Mesendoderm (in vitro differentiated cells): ENCODE measurements at regions not wholly inside any gene's neighbourhood (a gene's known extent, or its start where the extent isn't known, plus 50 kb on each side); places are given as distances from the start of the nearest gene placed in this dataset.

ENCODE experiments used
- DNase-seq: peaks from one replicate; pipeline ENCODE4 v3.0.0; 2013
- H2AK5ac ChIP-seq: 2 replicates; pipeline ENCODE4 v1.6.1; 2013; ENCODE audit warnings: low read length, inconsistent platforms
- H2BK120ac ChIP-seq: 2 replicates; pipeline ENCODE4 v1.6.1; 2013; ENCODE audit warnings: low read depth, mild to moderate bottlenecking, low read length, moderate library complexity, mixed read lengths
- H2BK15ac ChIP-seq: replicated peaks from 2 replicates; pipeline ENCODE4 v1.6.1; 2013; ENCODE audit warnings: low read depth, mild to moderate bottlenecking, moderate library complexity
- H2BK5ac ChIP-seq: 2 replicates; pipeline ENCODE4 v1.6.1; 2013; ENCODE audit warnings: low read length, inconsistent platforms
- H3K18ac ChIP-seq: 2 replicates; pipeline ENCODE4 v1.6.1; 2013; ENCODE audit warnings: mild to moderate bottlenecking, low read length, mixed read lengths
- H3K23ac ChIP-seq: one replicate; pipeline ENCODE4 v1.6.1; 2013; ENCODE audit warnings: low read length
- H3K27ac ChIP-seq: 2 replicates; pipeline ENCODE4 v1.5.1; 2013; ENCODE audit warnings: low read depth, mild to moderate bottlenecking, inconsistent platforms, low read length, moderate library complexity
- H3K27me3 ChIP-seq: 2 replicates; pipeline ENCODE4 v1.6.1; 2013; ENCODE audit warnings: low read length, control low read depth, mild to moderate bottlenecking, inconsistent platforms; ENCODE audit not compliant: insufficient read depth, poor library complexity
- H3K36me3 ChIP-seq: 2 replicates; pipeline ENCODE4 v1.6.1; 2013; ENCODE audit warnings: low read length, inconsistent platforms; ENCODE audit not compliant: control insufficient read depth, insufficient read depth
- H3K4ac ChIP-seq: one replicate; pipeline ENCODE4 v1.6.1; 2013; ENCODE audit warnings: low read depth, mild to moderate bottlenecking, low read length, moderate library complexity
- H3K4me1 ChIP-seq: 2 replicates; pipeline ENCODE4 v1.6.1; 2013; ENCODE audit warnings: low read depth, low read length, inconsistent platforms; ENCODE audit not compliant: control insufficient read depth
- H3K4me2 ChIP-seq: 2 replicates; pipeline ENCODE4 v1.6.1; 2013; ENCODE audit warnings: low read length
- H3K4me3 ChIP-seq: 2 replicates; pipeline ENCODE4 v1.5.1; 2013; ENCODE audit warnings: mild to moderate bottlenecking, low read length
- H3K56ac ChIP-seq: one replicate; pipeline ENCODE4 v1.6.1; 2013; ENCODE audit warnings: low read length
- H3K79me1 ChIP-seq: 2 replicates; pipeline ENCODE4 v1.6.1; 2013; ENCODE audit warnings: low read length, inconsistent platforms
- H3K79me2 ChIP-seq: 2 replicates; pipeline ENCODE4 v1.6.1; 2013; ENCODE audit warnings: mild to moderate bottlenecking, low read length; ENCODE audit not compliant: control insufficient read depth, insufficient read depth
- H3K9ac ChIP-seq: 2 replicates; pipeline ENCODE4 v1.6.1; 2013; ENCODE audit warnings: low read length, inconsistent platforms
- H4K5ac ChIP-seq: one replicate; pipeline ENCODE4 v1.6.1; 2013; ENCODE audit warnings: low read length
- H4K8ac ChIP-seq: one replicate; pipeline ENCODE4 v1.6.1; 2013; ENCODE audit warnings: low read depth, mild to moderate bottlenecking, control low read depth, low read length, moderate library complexity
- WGBS: extraction: QIAGEN DNeasy Blood & Tissue Kit; methylation state at CpG from one replicate; pipeline ENCODE4 v1.1.7; 2013; ENCODE audit warnings: low lambda C conversion rate, missing lambda C conversion rate; ENCODE audit not compliant: insufficient coverage; ENCODE audit errors: extremely low coverage; 5-methylcytosine and 5-hydroxymethylcytosine counted together

- no peak overlapping the region for H3K23ac ChIP-seq
- H2AK5ac ChIP-seq = no peak overlapping the region
- H3K79me2 ChIP-seq = no peaks in the 10 kb centered on the region
- H3K9ac ChIP-seq = no peak overlapping the region
- H4K8ac ChIP-seq = no peak overlapping the region
- H2BK120ac ChIP-seq = no peak overlapping the region
- no peak overlapping the region for H3K4ac ChIP-seq
- no peaks in the 10 kb centered on the region for H3K36me3 ChIP-seq
- H3K56ac ChIP-seq = no peak overlapping the region
- no CpG with 5 or more reads among the region's 24 CpGs for WGBS
- no peak overlapping the region for H3K4me2 ChIP-seq
- no peaks in the 10 kb centered on the region for H3K27me3 ChIP-seq
- DNase-seq = no peak
- no peak overlapping the region for H3K4me3 ChIP-seq
- H2BK5ac ChIP-seq = no peak overlapping the region
- H3K18ac ChIP-seq = no peak overlapping the region
- no peak overlapping the region for H3K27ac ChIP-seq
- no peak overlapping the region for H4K5ac ChIP-seq
- H3K79me1 ChIP-seq = no peaks in the 10 kb centered on the region
- H3K4me1 ChIP-seq = no peaks in the 10 kb centered on the region
- H2BK15ac ChIP-seq = no peak overlapping the region
These were observed 1231.4 kb downstream of the BRD1 start for GRCh38 chr22:48596111-48596850.

- Histone ChIP-seq H3K79me1 (no peaks in the 10 kb centered on the region), H2AK5ac (no peak overlapping the region), H4K8ac (no peak overlapping the region), H3K4me3 (no peak overlapping the region), H3K79me2 (no peaks in the 10 kb centered on the region), H3K27ac (no peak overlapping the region), H3K23ac (no peak overlapping the region), H2BK120ac (no peak overlapping the region), H3K4me2 (no peak overlapping the region), H4K5ac (no peak overlapping the region), H3K18ac (no peak overlapping the region), H3K27me3 (no peaks in the 10 kb centered on the region), H2BK15ac (no peak overlapping the region), H3K56ac (no peak overlapping the region), H3K9ac (no peak overlapping the region), H3K36me3 (no peaks in the 10 kb centered on the region), H3K4me1 (no peaks in the 10 kb centered on the region), H2BK5ac (no peak overlapping the region), H3K4ac (no peak overlapping the region)
- no peak for DNase-seq
- no CpG with 5 or more reads among the region's 10 CpGs for WGBS
These were observed 1232.2 kb downstream of the BRD1 start for GRCh38 chr22:48595511-48595905.

- Histone ChIP-seq H2BK120ac (no peak overlapping the region), H3K4ac (no peak overlapping the region), H3K27ac (no peak overlapping the region), H3K56ac (no peak overlapping the region), H3K79me2 (no peaks in the 10 kb centered on the region), H3K9ac (no peak overlapping the region), H2BK5ac (no peak overlapping the region), H3K27me3 (no peaks in the 10 kb centered on the region), H3K4me2 (no peak overlapping the region), H4K8ac (no peak overlapping the region), H3K4me1 (no peaks in the 10 kb centered on the region), H3K36me3 (no peaks in the 10 kb centered on the region), H3K18ac (no peak overlapping the region), H3K79me1 (no peaks in the 10 kb centered on the region), H3K4me3 (no peak overlapping the region), H2AK5ac (no peak overlapping the region), H2BK15ac (no peak overlapping the region), H4K5ac (no peak overlapping the region), H3K23ac (no peak overlapping the region)
- WGBS = no CpG with 5 or more reads among the region's 19 CpGs
- DNase-seq = no peak
These were observed 1232.7 kb downstream of the BRD1 start for GRCh38 chr22:48594757-48595510.

DNA sequence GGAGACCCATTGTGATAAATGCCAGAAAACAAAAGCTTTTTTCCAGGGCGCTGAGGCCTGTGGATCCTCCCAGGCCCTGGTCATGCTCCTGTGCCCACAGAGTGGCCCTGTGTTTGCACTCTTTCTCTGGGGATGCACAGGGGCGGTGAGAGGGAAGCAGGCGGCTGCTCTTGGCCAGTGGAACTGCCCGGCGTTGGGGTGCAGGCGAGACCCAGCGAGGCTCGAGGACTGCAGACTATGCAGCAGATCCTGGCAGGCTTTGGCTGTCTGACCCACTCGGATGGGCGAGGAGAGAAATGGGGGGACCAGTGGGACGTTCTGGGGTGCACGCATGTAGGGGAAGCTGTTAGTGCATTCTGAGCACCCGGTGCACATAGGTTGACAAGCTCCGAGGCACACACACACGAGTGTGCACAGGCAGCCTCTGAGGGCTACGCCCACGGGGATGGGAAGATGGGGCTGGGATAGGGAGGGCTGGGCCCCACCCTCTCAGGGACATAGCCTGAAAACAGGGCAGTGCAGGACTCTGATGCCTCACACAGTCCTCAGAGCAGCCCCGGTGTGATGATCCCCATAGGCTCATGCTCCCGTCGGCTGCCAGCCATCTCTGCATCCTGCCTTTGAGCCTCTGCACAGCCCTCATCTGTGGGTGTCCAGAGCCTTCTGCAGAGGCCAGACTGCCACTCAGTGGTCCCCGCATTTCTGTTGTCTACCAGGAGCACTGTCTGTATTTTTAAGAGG, 1233.5 kb downstream of the BRD1 start:
- H3K18ac ChIP-seq = no peak overlapping the region
- H4K8ac ChIP-seq = no peak overlapping the region
- no peak overlapping the region for H2AK5ac ChIP-seq
- WGBS = no CpG with 5 or more reads among the region's 21 CpGs
- H2BK15ac ChIP-seq = no peak overlapping the region
- no peaks in the 10 kb centered on the region for H3K79me1 ChIP-seq
- no peaks in the 10 kb centered on the region for H3K4me1 ChIP-seq
- H3K9ac ChIP-seq = no peak overlapping the region
- H3K4ac ChIP-seq = no peak overlapping the region
- no peak overlapping the region for H3K23ac ChIP-seq
- H3K36me3 ChIP-seq = no peaks in the 10 kb centered on the region
- no peak overlapping the region for H2BK120ac ChIP-seq
- H3K27ac ChIP-seq = no peak overlapping the region
- H3K79me2 ChIP-seq = no peaks in the 10 kb centered on the region
- H4K5ac ChIP-seq = no peak overlapping the region
- no peak overlapping the region for H3K4me3 ChIP-seq
- no peak for DNase-seq
- H2BK5ac ChIP-seq = no peak overlapping the region
- no peak overlapping the region for H3K56ac ChIP-seq
- no peak overlapping the region for H3K4me2 ChIP-seq
- H3K27me3 ChIP-seq = no peaks in the 10 kb centered on the region

GRCh38 chr22:48593551-48593950, 1234.1 kb downstream of the BRD1 start:
- Histone ChIP-seq H3K23ac (no peak overlapping the region), H2BK120ac (no peak overlapping the region), H2AK5ac (no peak overlapping the region), H3K9ac (no peak overlapping the region), H3K4ac (no peak overlapping the region), H3K18ac (no peak overlapping the region), H4K8ac (no peak overlapping the region), H3K4me1 (no peaks in the 10 kb centered on the region), H3K56ac (no peak overlapping the region), H2BK15ac (no peak overlapping the region), H3K4me3 (no peak overlapping the region), H3K79me2 (no peaks in the 10 kb centered on the region), H3K4me2 (no peak overlapping the region), H2BK5ac (no peak overlapping the region), H3K27me3 (no peaks in the 10 kb centered on the region), H4K5ac (no peak overlapping the region), H3K36me3 (no peaks in the 10 kb centered on the region), H3K79me1 (no peaks in the 10 kb centered on the region), H3K27ac (no peak overlapping the region)
- DNase-seq = no peak
- no CpG with 5 or more reads among the region's 15 CpGs for WGBS
